Panc1 (cell line): ENCODE measurements at regions not wholly inside any gene's neighbourhood (a gene's known extent, or its start where the extent isn't known, plus 50 kb on each side); places are given as distances from the start of the nearest gene placed in this dataset.

Experiments used
- ATAC-seq: fragments of 200-7000 bp; cut with Tn5 transposase; 2 replicates; pipeline ENCODE4 v1.9.1; 2020; ENCODE audit warnings: mild to moderate bottlenecking, moderate library complexity
- BruUV-seq: library from RNA; stranded (reverse); fragments of 400-500 nt; replicated peaks from 2 replicates; lab custom pipeline; 2021; lab: Mats Ljungman, UMichigan
- CTCF ChIA-PET: fragments of 300-600 bp; sonication (Branson Sonifier 250); formaldehyde crosslinking; loops from one replicate; lab custom pipeline; 2022; ENCODE audit warnings: antibody characterized with exemption; lab: Charles Lee
- POLR2A ChIA-PET: fragments of 300-600 bp; sonication (Branson Sonifier 250); formaldehyde crosslinking; loops from one replicate; lab custom pipeline; 2022; ENCODE audit warnings: antibody characterized with exemption; lab: Charles Lee
- DNase-seq: peaks from one replicate; pipeline ENCODE4 v3.0.0-alpha.2; 2010; ENCODE audit warnings: low read depth, low spot score
- H3K27ac ChIP-seq: 2 replicates; pipeline ENCODE4 v1.5.1; 2011; ENCODE audit warnings: mild to moderate bottlenecking, low read length, inconsistent platforms
- H3K27me3 ChIP-seq: fragments of 200-500 bp; sonication (Bioruptor generic); 2 replicates; pipeline ENCODE4 v1.6.0; 2014; ENCODE audit warnings: low read length, inconsistent platforms; ENCODE audit not compliant: control insufficient read depth, insufficient read depth
- H3K36me3 ChIP-seq: fragments of 200-500 bp; sonication (Bioruptor generic); 2 replicates; pipeline ENCODE4 v1.5.1; 2014; ENCODE audit warnings: inconsistent platforms, mild to moderate bottlenecking, low read length, moderate library complexity; ENCODE audit not compliant: control insufficient read depth, insufficient read depth
- H3K4me1 ChIP-seq: 2 replicates; pipeline ENCODE4 v1.5.1; 2011; ENCODE audit warnings: inconsistent platforms, mild to moderate bottlenecking, low read length, moderate library complexity; ENCODE audit not compliant: control insufficient read depth, insufficient read depth
- H3K4me3 ChIP-seq, 2 experiments: 2 replicates each; pipeline ENCODE4 v1.5.1; 2011 to 2012; ENCODE audit warnings: low read depth in 2 of 2, low read length in 2 of 2, mild to moderate bottlenecking in 2 of 2, inconsistent platforms in 1 of 2, moderate library complexity in 1 of 2
- H3K9me3 ChIP-seq: fragments of 200-500 bp; sonication (Bioruptor generic); 2 replicates; pipeline ENCODE4 v1.5.1; 2014; ENCODE audit warnings: low read depth, mild to moderate bottlenecking, inconsistent platforms, low read length, moderate library complexity; ENCODE audit not compliant: control insufficient read depth, insufficient read depth
- POLR2AphosphoS5 ChIP-seq: IDR thresholded peaks from 2 replicates; pipeline ENCODE4 v1.6.1; 2012; ENCODE audit warnings: mild to moderate bottlenecking, low read depth, low read length, moderate library complexity
- SIN3A ChIP-seq: IDR thresholded peaks from 2 replicates; pipeline ENCODE4 v1.6.1; 2012; ENCODE audit warnings: low read depth, mild to moderate bottlenecking, low read length, moderate library complexity, borderline replicate concordance; ENCODE audit not compliant: insufficient read depth
- TCF7L2 ChIP-seq: IDR thresholded peaks from 2 replicates; pipeline ENCODE4 v1.6.1; 2011; ENCODE audit warnings: mild to moderate bottlenecking, low read depth, low read length, inconsistent platforms
- in situ Hi-C: cut with HindIII; loops from 2 replicates; pipeline ENCODE4 v1.10.0; 2016; ENCODE audit warnings: low sequenced_read_pairs, low pct_unique_long_range_greater_than_20kb
- intact Hi-C: fragments of 100-400 bp; cut with micrococcal nuclease; formaldehyde crosslinking; loops from one replicate; pipeline ENCODE4 v1.10.0; 2022; ENCODE audit not compliant: unreplicated experiment
- TF ChIP-seq, protein P1 (sequence below): fragments of 450-650 bp; IDR thresholded peaks from 2 replicates; pipeline ENCODE4 v1.5.1; 2017; ENCODE audit warnings: mild to moderate bottlenecking
- TF ChIP-seq, protein P2 (sequence below), 2 experiments: IDR thresholded peaks; 2 replicates each; pipeline ENCODE4 v1.6.1; 2011 to 2012; ENCODE audit warnings: low read depth in 2 of 2, control low read depth in 1 of 2, low read length in 1 of 2, mild to moderate bottlenecking in 1 of 2, moderate library complexity in 1 of 2; ENCODE audit not compliant: insufficient read depth in 1 of 2

DNA sequence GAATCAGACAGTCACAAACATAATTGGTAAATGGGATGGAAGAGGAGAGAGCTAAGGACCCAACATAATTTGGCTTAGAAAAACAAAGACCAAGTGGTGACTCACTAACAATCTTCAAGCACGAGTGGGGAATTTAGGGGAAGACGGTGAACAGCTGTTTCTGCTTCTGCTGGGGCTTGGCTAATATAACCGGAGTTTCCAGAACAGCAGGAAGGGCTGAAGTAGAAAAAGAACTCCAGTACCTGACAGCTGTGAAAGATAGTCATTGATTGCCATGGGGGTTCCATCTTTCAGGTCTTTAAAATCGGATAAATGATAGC is 290.9 kb upstream of the LDB2 start:
- Histone ChIP-seq H3K4me3 (no peak overlapping the region), H3K4me1 (no peaks in the 10 kb centered on the region), H3K36me3 (no peaks in the 10 kb centered on the region), H3K9me3 (no peaks in the 10 kb centered on the region), H3K27me3 (no peaks in the 10 kb centered on the region), H3K27ac (no peak overlapping the region)
- in situ Hi-C loops (no loop called here), intact Hi-C loops (no loop called here)
- DNase-seq (no peak), ATAC-seq (no peak)
- TF ChIP-seq, protein P1, sequence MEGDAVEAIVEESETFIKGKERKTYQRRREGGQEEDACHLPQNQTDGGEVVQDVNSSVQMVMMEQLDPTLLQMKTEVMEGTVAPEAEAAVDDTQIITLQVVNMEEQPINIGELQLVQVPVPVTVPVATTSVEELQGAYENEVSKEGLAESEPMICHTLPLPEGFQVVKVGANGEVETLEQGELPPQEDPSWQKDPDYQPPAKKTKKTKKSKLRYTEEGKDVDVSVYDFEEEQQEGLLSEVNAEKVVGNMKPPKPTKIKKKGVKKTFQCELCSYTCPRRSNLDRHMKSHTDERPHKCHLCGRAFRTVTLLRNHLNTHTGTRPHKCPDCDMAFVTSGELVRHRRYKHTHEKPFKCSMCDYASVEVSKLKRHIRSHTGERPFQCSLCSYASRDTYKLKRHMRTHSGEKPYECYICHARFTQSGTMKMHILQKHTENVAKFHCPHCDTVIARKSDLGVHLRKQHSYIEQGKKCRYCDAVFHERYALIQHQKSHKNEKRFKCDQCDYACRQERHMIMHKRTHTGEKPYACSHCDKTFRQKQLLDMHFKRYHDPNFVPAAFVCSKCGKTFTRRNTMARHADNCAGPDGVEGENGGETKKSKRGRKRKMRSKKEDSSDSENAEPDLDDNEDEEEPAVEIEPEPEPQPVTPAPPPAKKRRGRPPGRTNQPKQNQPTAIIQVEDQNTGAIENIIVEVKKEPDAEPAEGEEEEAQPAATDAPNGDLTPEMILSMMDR: no peak
- TF ChIP-seq TCF7L2 (no peak), SIN3A (no peak), POLR2AphosphoS5 (no peak)
- TF ChIP-seq, protein P2, sequence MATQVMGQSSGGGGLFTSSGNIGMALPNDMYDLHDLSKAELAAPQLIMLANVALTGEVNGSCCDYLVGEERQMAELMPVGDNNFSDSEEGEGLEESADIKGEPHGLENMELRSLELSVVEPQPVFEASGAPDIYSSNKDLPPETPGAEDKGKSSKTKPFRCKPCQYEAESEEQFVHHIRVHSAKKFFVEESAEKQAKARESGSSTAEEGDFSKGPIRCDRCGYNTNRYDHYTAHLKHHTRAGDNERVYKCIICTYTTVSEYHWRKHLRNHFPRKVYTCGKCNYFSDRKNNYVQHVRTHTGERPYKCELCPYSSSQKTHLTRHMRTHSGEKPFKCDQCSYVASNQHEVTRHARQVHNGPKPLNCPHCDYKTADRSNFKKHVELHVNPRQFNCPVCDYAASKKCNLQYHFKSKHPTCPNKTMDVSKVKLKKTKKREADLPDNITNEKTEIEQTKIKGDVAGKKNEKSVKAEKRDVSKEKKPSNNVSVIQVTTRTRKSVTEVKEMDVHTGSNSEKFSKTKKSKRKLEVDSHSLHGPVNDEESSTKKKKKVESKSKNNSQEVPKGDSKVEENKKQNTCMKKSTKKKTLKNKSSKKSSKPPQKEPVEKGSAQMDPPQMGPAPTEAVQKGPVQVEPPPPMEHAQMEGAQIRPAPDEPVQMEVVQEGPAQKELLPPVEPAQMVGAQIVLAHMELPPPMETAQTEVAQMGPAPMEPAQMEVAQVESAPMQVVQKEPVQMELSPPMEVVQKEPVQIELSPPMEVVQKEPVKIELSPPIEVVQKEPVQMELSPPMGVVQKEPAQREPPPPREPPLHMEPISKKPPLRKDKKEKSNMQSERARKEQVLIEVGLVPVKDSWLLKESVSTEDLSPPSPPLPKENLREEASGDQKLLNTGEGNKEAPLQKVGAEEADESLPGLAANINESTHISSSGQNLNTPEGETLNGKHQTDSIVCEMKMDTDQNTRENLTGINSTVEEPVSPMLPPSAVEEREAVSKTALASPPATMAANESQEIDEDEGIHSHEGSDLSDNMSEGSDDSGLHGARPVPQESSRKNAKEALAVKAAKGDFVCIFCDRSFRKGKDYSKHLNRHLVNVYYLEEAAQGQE (IDR thresholded peaks at IDR 0.05; ENCODE audit: insufficient read depth in 1 of 2, low read depth in 2 of 2, low read length in 1 of 2): no peak
- BruUV-seq: no TSS peak
- ChIA-PET POLR2A (no interaction called here), CTCF (no interaction called here)

DNA sequence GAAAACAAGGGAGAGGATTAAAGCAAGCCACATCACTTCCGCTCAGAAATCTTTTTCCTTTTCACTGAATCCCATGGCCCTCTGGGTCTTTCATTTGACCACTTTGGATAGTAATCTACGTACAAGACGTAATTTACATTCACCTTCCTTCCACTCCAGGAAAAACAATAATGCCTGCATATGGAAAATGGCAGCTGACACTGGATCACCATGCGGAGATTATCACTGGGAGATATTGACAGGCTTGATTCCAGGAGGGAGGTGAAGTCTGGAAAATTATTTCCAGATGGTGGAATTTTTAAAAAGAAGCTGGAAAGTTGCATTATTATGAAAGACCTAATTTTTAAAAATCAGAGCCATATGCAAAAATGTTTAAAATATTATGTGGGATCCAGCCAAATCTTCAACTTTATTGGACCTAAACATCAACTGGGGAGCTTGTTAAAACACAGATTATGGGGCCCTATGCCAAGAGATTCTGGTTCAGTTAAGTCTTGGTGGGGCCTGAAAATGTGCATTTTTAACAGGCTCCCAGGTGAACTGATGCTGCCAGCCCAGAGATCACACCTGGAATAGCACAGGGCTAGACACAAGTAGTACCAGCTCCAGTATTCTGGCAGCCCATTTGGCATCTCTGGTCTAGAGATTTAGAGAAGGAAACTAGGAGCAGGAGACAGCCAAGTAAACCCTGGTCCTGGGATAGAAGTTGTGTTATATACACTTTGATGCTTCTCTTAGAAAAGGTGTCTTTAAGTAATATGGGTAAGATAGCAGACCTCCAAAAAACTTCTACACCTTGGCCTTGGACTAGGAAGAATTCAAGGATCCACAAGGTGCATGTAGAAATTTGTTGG is 290.3 kb upstream of the LDB2 start:
- POLR2A ChIA-PET: no interaction called here
- intact Hi-C loops: no loop called here
- in situ Hi-C loops: no loop called here
- H3K4me3 ChIP-seq: no peak overlapping the region
- ATAC-seq: no peak
- BruUV-seq: no TSS peak
- CTCF ChIA-PET: no interaction called here
- H3K27ac ChIP-seq: no peak overlapping the region
- no peaks in the 10 kb centered on the region for H3K27me3 ChIP-seq
- DNase-seq: no peak
- H3K9me3 ChIP-seq: no peaks in the 10 kb centered on the region
- H3K4me1 ChIP-seq: no peaks in the 10 kb centered on the region
- no peaks in the 10 kb centered on the region for H3K36me3 ChIP-seq
- TF ChIP-seq, protein P2 (IDR thresholded peaks at IDR 0.05; ENCODE audit: insufficient read depth in 1 of 2, low read depth in 2 of 2, low read length in 1 of 2): no peak
- TF ChIP-seq POLR2AphosphoS5: no peak
- TF ChIP-seq TCF7L2: no peak
- TF ChIP-seq SIN3A: no peak
- TF ChIP-seq, protein P1: no peak
